ENCODE measurements at regions not wholly inside any gene's neighbourhood (a gene's known extent, or its start where the extent isn't known, plus 50 kb on each side); places are given as distances from the start of the nearest gene placed in this dataset.
A peak's percentile ranks its signal among the peaks of the same experiment; 100 is the strongest.

DNA sequence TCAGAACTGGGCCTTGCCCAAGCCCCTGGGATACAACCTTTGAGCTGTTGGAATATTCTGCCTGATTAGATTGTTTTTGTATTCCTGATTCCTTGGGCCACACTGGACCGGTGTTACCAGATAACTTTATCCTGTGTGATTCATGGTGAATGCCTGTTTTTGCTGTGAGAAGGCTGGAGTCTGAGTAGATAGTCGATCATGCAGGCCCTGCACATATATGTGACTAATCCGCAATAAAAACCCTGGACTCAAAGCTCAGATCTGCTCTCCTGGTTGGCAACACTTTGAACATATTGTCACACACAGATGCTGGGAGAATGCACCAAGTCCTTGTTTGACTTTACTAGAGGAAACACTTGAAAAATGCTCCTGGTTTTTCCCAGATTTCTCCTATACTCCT is 183.9 kb upstream of the MBL2 start:
- Histone ChIP-seq H3K27ac (no peak overlapping the region), H3K9me3 (no peaks in the 10 kb centered on the region), H3K4me1 (ENCODE audit: insufficient read depth) (no peaks in the 10 kb centered on the region), H3K27me3 (no peaks in the 10 kb centered on the region), H3K4me3 (no peak overlapping the region), H3K36me3 (no peaks in the 10 kb centered on the region)
- no peak for DNase-seq
- 51 to 64% (median 60%) methylated on average over 3 of the region's 3 CpGs for WGBS, 3 donors
- TF ChIP-seq EP300 (IDR thresholded peaks at IDR 0.05) = no peak
- TF ChIP-seq, protein P1, sequence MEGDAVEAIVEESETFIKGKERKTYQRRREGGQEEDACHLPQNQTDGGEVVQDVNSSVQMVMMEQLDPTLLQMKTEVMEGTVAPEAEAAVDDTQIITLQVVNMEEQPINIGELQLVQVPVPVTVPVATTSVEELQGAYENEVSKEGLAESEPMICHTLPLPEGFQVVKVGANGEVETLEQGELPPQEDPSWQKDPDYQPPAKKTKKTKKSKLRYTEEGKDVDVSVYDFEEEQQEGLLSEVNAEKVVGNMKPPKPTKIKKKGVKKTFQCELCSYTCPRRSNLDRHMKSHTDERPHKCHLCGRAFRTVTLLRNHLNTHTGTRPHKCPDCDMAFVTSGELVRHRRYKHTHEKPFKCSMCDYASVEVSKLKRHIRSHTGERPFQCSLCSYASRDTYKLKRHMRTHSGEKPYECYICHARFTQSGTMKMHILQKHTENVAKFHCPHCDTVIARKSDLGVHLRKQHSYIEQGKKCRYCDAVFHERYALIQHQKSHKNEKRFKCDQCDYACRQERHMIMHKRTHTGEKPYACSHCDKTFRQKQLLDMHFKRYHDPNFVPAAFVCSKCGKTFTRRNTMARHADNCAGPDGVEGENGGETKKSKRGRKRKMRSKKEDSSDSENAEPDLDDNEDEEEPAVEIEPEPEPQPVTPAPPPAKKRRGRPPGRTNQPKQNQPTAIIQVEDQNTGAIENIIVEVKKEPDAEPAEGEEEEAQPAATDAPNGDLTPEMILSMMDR (IDR thresholded peaks at IDR 0.05) = no peak
- TF ChIP-seq POLR2A (IDR thresholded peaks at IDR 0.05) = no peak
- intact Hi-C loops (cut with DNase I) = no loop called here

DNA sequence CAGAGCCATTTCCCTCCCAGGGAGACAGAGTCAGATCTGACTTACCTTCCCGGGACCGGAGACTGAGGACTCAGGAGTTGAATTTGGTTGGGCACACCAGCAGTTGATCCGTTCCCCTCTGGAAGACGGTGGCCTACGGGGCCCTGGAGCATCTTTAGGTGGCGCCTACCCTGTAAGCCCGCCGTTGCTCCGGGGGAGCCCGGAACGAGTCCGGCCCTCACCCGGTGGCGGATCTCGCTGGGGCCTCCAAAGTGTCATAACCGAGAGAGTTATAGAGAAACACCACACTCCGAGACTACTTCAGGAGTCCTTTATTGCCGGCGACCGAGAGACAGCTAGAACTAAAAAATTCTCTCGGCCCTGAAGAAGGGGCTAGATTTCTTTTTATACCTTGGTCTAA is 182.8 kb upstream of the MBL2 start:
- H3K27ac ChIP-seq = no peak overlapping the region
- WGBS, 3 donors = 94 to 98% (median 97%) methylated on average over 20 to 21 of the region's 21 CpGs

DNA sequence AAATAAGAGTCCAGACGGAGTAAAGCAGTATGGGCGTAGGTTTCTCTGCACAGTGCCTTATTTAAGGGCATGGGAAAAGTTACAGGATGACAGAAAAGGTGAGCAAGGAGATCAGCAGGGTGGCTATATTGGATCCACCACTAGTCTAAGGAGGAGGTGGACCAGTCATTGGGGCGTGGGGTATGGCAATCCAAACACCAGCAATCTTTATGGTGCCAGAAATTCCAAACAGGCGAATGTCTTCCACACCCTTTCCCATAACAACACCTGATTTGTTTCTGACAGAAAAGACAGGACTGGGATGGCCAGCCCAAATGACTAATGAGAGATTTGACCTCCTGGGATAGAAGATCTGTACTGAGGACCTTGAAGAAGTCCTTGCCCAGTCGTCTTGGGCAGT is 181.8 kb upstream of the MBL2 start:
- Histone ChIP-seq H3K27ac (no peak overlapping the region), H3K27me3 (no peaks in the 10 kb centered on the region), H3K9me3 (no peaks in the 10 kb centered on the region), H3K4me1 (ENCODE audit: insufficient read depth) (no peaks in the 10 kb centered on the region), H3K36me3 (no peaks in the 10 kb centered on the region), H3K4me3 (no peak overlapping the region)
- 87 to 91% (median 88%) methylated on average over 5 of the region's 5 CpGs for WGBS, 3 donors
- intact Hi-C loops (cut with DNase I) = no loop called here
- TF ChIP-seq, protein P1 (IDR thresholded peaks at IDR 0.05) = no peak
- TF ChIP-seq POLR2A (IDR thresholded peaks at IDR 0.05) (no peak), EP300 (IDR thresholded peaks at IDR 0.05) (no peak)
- DNase-seq = no peak

More for the DNA sequence above, 182.8 kb upstream of the MBL2 start:
- no peak for DNase-seq
- Histone ChIP-seq H3K9me3 (no peaks in the 10 kb centered on the region), H3K4me3 (no peak overlapping the region), H3K4me1 (ENCODE audit: insufficient read depth) (no peaks in the 10 kb centered on the region), H3K27me3 (no peaks in the 10 kb centered on the region), H3K36me3 (no peaks in the 10 kb centered on the region)
- intact Hi-C loops (cut with DNase I) = no loop called here
- no peak for TF ChIP-seq EP300 (IDR thresholded peaks at IDR 0.05)
- TF ChIP-seq, protein P1 (IDR thresholded peaks at IDR 0.05) = no peak
- no peak for TF ChIP-seq POLR2A (IDR thresholded peaks at IDR 0.05)

DNA sequence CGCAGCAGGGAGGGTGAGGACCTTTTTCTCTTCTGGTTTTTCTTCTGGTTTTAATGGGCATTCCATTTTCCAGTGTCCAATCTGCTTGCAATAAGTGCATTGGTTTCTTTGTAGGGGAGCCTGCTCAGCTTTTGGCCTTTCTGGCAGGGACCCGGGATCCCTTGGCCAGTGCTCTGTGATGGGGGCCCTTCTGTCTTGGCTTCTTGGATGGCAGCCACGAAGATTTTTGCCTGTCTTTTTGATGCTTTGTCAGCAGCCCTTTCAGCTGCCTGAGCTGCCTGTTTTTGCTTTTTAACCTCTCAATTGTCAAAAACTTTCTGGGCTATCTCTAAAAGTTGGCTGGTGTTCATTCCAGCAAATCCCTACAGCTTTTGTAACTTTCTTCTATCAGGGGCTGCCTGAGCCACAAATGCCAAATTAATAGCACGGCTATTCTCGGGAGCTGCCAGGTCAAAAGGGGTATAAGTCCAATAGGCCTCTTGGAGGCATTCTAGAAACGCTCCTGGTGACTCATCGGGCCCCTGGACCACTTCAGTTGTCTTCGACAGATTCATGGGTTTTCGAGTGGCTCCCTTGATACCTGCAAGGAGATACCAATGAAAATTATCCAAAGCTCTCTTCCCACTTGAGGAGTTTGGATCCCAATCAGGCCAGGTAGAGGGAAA is 179.9 kb upstream of the MBL2 start:
- H3K36me3 ChIP-seq = no peaks in the 10 kb centered on the region
- no peaks in the 10 kb centered on the region for H3K9me3 ChIP-seq
- intact Hi-C loops (cut with DNase I) = no loop called here
- no peaks in the 10 kb centered on the region for H3K27me3 ChIP-seq
- TF ChIP-seq EP300 (IDR thresholded peaks at IDR 0.05) = no peak
- TF ChIP-seq, protein P1 (IDR thresholded peaks at IDR 0.05) = no peak
- TF ChIP-seq POLR2A (IDR thresholded peaks at IDR 0.05) = no peak
- 24 to 28% (median 26%) methylated on average over 9 of the region's 9 CpGs for WGBS, 3 donors
- DNase-seq = peak in 1 of 5 donors; percentile 35
- no peak overlapping the region for H3K4me3 ChIP-seq
- H3K4me1 ChIP-seq (ENCODE audit: insufficient read depth) = no peaks in the 10 kb centered on the region
- H3K27ac ChIP-seq = no peak overlapping the region
